Neural crest cell (in vitro differentiated cells): ENCODE measurements at regions not wholly inside any gene's neighbourhood (a gene's known extent, or its start where the extent isn't known, plus 50 kb on each side); places are given as distances from the start of the nearest gene placed in this dataset.
A peak's percentile ranks its signal among the peaks of the same experiment; 100 is the strongest.

Experiments
- DNase-seq: peaks from one replicate; pipeline ENCODE4 v3.0.0; 2021; ENCODE audit warnings: low read depth, mixed read lengths, low spot score
- H3K27ac Mint-ChIP-seq: one replicate; pipeline ENCODE4 v1.8.0; 2021; ENCODE audit warnings: mild to moderate bottlenecking, mixed read lengths; ENCODE audit not compliant: unreplicated experiment
- H3K27me3 Mint-ChIP-seq: 2 replicates; pipeline ENCODE4 v1.8.0; 2021; ENCODE audit warnings: low read depth, mild to moderate bottlenecking, mixed read lengths
- H3K36me3 Mint-ChIP-seq: 2 replicates; pipeline ENCODE4 v1.8.0; 2021; ENCODE audit warnings: low read depth, mild to moderate bottlenecking, mixed read lengths
- H3K4me1 Mint-ChIP-seq: 2 replicates; pipeline ENCODE4 v1.8.0; 2021; ENCODE audit warnings: mixed read lengths
- H3K4me3 Mint-ChIP-seq: one replicate; pipeline ENCODE4 v1.8.0; 2021; ENCODE audit warnings: mild to moderate bottlenecking, mixed read lengths
- H3K9me3 Mint-ChIP-seq: 2 replicates; pipeline ENCODE4 v1.8.0; 2021; ENCODE audit warnings: mixed read lengths
- TF ChIP-seq, protein P1 (sequence below): fragments of 200-600 bp; sonication (generic); conservative IDR thresholded peaks from 2 replicates; pipeline ENCODE4 v1.5.0; 2021; ENCODE audit warnings: antibody characterized with exemption, mild to moderate bottlenecking

DNA sequence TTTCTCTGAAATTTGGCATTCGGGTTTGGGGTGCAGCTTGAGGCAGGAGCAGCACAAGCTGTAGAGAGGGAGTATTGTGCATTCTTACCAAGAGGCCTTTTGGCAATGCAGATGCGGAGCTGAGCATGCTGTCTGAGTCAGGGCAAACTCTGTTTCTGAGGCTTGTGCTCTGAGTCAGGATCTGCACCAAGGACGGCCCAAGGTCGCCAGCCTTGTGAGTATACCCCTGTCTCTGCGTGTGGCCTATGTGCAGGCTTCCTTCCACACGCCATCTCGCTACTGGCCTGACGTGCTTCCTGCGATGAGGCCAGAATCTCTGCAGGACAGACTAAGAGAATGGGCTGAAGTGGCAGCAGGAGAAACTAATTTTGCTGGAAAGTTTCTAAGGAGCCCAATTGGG lies 83.8 kb upstream of the ROPN1 start:
- peaks cover 4% of the 10 kb centered on the region for H3K4me1 Mint-ChIP-seq
- TF ChIP-seq, protein P1, sequence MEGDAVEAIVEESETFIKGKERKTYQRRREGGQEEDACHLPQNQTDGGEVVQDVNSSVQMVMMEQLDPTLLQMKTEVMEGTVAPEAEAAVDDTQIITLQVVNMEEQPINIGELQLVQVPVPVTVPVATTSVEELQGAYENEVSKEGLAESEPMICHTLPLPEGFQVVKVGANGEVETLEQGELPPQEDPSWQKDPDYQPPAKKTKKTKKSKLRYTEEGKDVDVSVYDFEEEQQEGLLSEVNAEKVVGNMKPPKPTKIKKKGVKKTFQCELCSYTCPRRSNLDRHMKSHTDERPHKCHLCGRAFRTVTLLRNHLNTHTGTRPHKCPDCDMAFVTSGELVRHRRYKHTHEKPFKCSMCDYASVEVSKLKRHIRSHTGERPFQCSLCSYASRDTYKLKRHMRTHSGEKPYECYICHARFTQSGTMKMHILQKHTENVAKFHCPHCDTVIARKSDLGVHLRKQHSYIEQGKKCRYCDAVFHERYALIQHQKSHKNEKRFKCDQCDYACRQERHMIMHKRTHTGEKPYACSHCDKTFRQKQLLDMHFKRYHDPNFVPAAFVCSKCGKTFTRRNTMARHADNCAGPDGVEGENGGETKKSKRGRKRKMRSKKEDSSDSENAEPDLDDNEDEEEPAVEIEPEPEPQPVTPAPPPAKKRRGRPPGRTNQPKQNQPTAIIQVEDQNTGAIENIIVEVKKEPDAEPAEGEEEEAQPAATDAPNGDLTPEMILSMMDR: no peak
- H3K9me3 Mint-ChIP-seq: no peaks in the 10 kb centered on the region
- H3K27me3 Mint-ChIP-seq: no peaks in the 10 kb centered on the region
- no peaks in the 10 kb centered on the region for H3K36me3 Mint-ChIP-seq
- H3K4me3 Mint-ChIP-seq: no peak overlapping the region
- no peak for DNase-seq
- H3K27ac Mint-ChIP-seq: no peak overlapping the region

DNA sequence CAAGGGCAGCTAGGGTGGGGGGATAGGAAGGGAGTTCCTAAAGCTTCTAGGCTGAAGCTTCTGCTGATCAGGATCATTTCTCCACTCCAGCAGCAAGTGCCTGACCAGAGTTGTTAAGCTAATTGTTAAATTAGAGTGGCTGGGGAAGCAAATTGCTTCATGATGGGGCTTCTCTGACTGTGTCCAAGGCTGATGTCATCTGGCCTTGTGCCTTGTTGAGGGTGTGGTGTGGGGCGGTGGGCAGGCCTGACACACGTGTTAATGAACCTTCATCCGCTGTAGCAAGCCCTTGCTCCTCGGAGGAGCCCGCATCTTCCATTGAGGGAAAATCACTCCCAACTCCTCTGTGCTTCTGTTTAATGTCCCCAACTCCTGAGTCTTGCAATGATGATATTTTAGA lies 84.3 kb upstream of the ROPN1 start:
- Mint-ChIP-seq H3K27me3 (no peaks in the 10 kb centered on the region), H3K36me3 (no peaks in the 10 kb centered on the region), H3K4me3 (no peak overlapping the region), H3K27ac (no peak overlapping the region), H3K9me3 (no peaks in the 10 kb centered on the region), H3K4me1 (peaks cover 4% of the 10 kb centered on the region)
- DNase-seq: no peak
- TF ChIP-seq, protein P1: no peak

DNA sequence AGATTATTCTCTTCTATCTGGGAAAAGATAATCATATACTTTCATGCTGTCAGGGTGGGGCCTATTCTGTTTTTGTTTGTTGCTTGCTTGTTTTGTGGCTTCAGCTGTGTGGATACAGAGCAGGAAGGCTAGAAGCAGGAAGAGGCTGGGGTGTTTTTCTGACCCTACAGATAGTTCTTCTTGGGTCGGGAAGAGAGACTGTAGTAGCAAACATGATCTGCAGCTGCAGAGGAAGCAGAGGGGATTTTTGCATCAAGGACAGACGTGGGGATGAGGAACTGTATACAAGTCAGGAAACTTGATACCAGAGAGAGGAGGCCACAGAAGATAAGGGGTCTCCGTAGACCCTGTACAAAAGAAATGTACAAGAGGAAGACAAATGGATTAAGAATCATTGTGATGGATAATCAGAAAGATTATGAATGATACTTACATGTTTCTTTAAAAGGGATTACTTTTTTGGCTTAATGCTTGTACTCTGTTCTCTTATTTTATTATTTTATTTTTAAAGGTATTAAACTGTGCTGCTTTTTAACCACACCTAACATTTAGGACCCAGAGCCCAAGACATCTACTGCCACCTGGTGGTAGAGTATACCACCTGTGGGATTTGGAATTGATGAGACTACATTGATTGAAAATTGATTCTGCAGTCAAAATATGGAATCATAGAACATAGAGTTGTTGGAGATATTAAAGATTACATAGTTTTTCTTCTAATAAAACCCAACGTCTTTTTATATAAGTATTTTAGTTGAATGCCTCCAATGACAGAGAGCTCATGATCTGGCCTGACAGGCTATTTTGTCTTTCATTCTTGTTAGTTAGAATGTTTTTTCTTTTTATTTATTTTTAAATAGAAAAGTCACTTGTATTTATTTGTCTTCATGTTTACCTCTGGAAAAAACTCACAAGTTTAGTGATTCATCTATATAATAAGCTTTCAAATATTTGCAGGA lies 87.3 kb upstream of the ROPN1 start:
- peaks cover 4% of the 10 kb centered on the region for H3K4me1 Mint-ChIP-seq
- H3K4me3 Mint-ChIP-seq: no peak overlapping the region

DNA sequence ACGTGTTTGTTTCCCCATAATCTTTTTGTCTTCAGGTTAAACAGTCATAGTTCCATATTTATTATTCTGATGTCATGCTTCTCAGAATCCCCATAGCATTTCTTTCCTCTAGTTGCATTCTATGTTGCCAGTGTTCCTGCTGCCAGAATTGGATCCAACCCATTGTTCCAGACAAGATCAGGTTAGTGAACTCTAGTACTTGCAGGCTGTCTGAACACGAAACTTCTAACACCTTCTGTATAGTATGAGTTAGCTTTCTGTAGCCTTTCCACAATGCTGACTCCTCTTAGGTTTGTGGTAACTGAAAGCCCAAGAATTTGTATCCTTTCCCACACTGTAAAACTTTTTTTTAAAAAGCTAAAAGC lies 88.0 kb upstream of the ROPN1 start:
- H3K9me3 Mint-ChIP-seq: no peaks in the 10 kb centered on the region
- TF ChIP-seq, protein P1: no peak
- H3K4me3 Mint-ChIP-seq: no peak overlapping the region
- no peaks in the 10 kb centered on the region for H3K27me3 Mint-ChIP-seq
- peaks cover 4% of the 10 kb centered on the region for H3K4me1 Mint-ChIP-seq
- H3K36me3 Mint-ChIP-seq: no peaks in the 10 kb centered on the region
- H3K27ac Mint-ChIP-seq: no peak overlapping the region
- no peak for DNase-seq

More for the DNA sequence above, 87.3 kb upstream of the ROPN1 start:
- no peaks in the 10 kb centered on the region for H3K27me3 Mint-ChIP-seq
- H3K36me3 Mint-ChIP-seq: no peaks in the 10 kb centered on the region
- no peaks in the 10 kb centered on the region for H3K9me3 Mint-ChIP-seq
- no peak for DNase-seq
- TF ChIP-seq, protein P1: peak; percentile 91
- H3K27ac Mint-ChIP-seq: no peak overlapping the region

DNA sequence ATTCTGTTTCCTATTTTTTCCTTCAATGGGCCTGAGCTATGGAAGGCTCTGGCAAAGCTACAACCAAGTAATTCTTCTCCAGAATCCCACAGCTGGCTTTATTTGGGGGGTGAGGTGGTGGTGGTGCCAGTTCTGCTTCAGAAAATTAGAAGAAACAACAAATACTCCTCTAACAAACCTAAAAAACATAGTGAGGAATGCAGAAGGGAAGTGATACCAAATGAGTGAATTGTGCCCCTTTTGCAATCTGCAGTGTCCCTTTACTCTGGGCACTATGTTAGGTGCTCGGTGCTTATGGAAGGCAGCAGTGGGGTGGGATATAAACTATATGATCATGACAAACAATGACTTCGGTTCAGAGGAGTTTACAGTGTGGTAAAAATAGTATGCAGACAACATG lies 90.4 kb upstream of the ROPN1 start:
- Mint-ChIP-seq H3K36me3 (no peaks in the 10 kb centered on the region), H3K4me1 (peaks cover 4% of the 10 kb centered on the region), H3K27ac (no peak overlapping the region), H3K9me3 (no peaks in the 10 kb centered on the region), H3K4me3 (no peak overlapping the region), H3K27me3 (no peaks in the 10 kb centered on the region)
- no peak for DNase-seq
- TF ChIP-seq, protein P1: no peak
